ENCODE measurements at regions not wholly inside any gene's neighbourhood (a gene's known extent, or its start where the extent isn't known, plus 50 kb on each side); places are given as distances from the start of the nearest gene placed in this dataset.

DNA sequence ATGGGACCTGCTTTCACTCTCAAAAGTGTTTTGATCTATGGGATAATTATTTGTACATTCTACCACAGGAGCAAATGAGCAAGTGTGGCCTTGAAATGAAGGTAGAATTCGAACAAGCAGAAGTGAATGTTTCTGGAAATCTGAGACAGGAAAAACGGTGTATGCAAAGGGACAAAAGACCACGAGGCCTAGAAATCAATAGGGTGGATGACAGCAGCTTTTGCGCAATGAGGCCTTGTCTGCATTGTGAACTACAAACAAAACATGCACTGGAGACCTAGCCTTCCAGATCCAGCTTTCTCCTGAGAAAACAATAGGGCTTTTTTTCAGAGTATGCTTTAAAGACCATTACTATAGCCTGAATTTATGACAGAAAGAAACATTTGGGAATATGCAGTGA lies 1137.0 kb downstream of the ROBO2 start:
- no peak overlapping the region for H2AFZ ChIP-seq (ENCODE audit: low read length)
- BruUV-seq (replicated peaks): no TSS peak
- WGBS (ENCODE audit: low lambda C conversion rate): 3% methylated on average over 4 of the region's 4 CpGs
- CTCF ChIA-PET (ENCODE audit: low intra/inter-chr PET ratio, low total read pairs): no interaction called here
- H3K4me2 ChIP-seq (ENCODE audit: low read depth, low read length): no peak overlapping the region
- ATAC-seq: peak; percentile 97
- H3K79me2 ChIP-seq (ENCODE audit: insufficient read depth, low read length): no peaks in the 10 kb centered on the region
- H3K27me3 ChIP-seq (ENCODE audit: control insufficient read depth in 1 of 2, insufficient read depth in 2 of 2, low read length in 2 of 2): no peaks in the 10 kb centered on the region
- peak; percentile 52 for DNase-seq (ENCODE audit: low spot score)
- H3K4me1 ChIP-seq (ENCODE audit: insufficient read depth, low read length): peaks cover 12% of the 10 kb centered on the region
- H3K9ac ChIP-seq (ENCODE audit: insufficient read depth, low read depth, low read length): no peak overlapping the region
- POLR2A ChIA-PET: no interaction called here
- no peaks in the 10 kb centered on the region for H3K9me3 ChIP-seq (ENCODE audit: low read length)
- no peak overlapping the region for H3K4me3 ChIP-seq (replicated peaks in 1 of 3; ENCODE audit: insufficient read depth in 1 of 3, low read depth in 2 of 3, low read length in 3 of 3)
- no peak overlapping the region for H3K27ac ChIP-seq (ENCODE audit: extremely low read length, insufficient read depth, low read length)
- peak; percentile 56 for FAIRE-seq
- H4K20me1 ChIP-seq (ENCODE audit: insufficient read depth, low read length): no peaks in the 10 kb centered on the region
- intact Hi-C loops (cut with micrococcal nuclease; ENCODE audit: unreplicated experiment) (no loop called here), in situ Hi-C loops (cut with HindIII; ENCODE audit: extremely low pct_ligation_motif_present, low pct_unique_long_range_greater_than_20kb) (no loop called here)
- H3K36me3 ChIP-seq (replicated peaks in 1 of 2; ENCODE audit: control insufficient read depth in 1 of 2, insufficient read depth in 2 of 2, low read length in 2 of 2): no peaks in the 10 kb centered on the region
- TF ChIP-seq ZSCAN25 (CRISPR knock-in tag; IDR thresholded peaks at IDR 0.05) (no peak), ZNF12 (CRISPR knock-in tag; IDR thresholded peaks at IDR 0.05) (peak; percentile 33; the same call in 1 of the 2 replicates), FOXP4 (CRISPR knock-in tag; IDR thresholded peaks at IDR 0.05) (peak; percentile 72), CBX1 (IDR thresholded peaks at IDR 0.05; ENCODE audit: low read depth) (no peak), HCFC1 (IDR thresholded peaks at IDR 0.05; ENCODE audit: low read depth, low read length) (no peak), ELF3 (CRISPR knock-in tag; IDR thresholded peaks at IDR 0.05) (peak; percentile 62), ZNF430 (CRISPR knock-in tag; IDR thresholded peaks at IDR 0.05) (no peak), THAP11 (CRISPR knock-in tag; IDR thresholded peaks at IDR 0.05) (peak; percentile 62), ZNF781 (CRISPR knock-in tag; IDR thresholded peaks at IDR 0.05; ENCODE audit: borderline replicate concordance, not compliant biosample characterization) (no peak), FOXA1 (IDR thresholded peaks at IDR 0.05) (no peak), FOXA1 (CRISPR knock-in tag; IDR thresholded peaks at IDR 0.05) (peak; percentile 54; the same call in 1 of the 2 replicates), ZBTB7A (CRISPR knock-in tag; IDR thresholded peaks at IDR 0.05) (no peak), SOX6 (IDR thresholded peaks at IDR 0.05) (no peak), SOX6 (CRISPR knock-in tag; IDR thresholded peaks at IDR 0.05) (peak; percentile 99), FOXP1 (IDR thresholded peaks at IDR 0.05) (no peak), FOXP1 (CRISPR knock-in tag; IDR thresholded peaks at IDR 0.05) (peak; percentile 82), ZNF678 (CRISPR knock-in tag; IDR thresholded peaks at IDR 0.05) (no peak), EP300 (IDR thresholded peaks at IDR 0.05; ENCODE audit: low read depth in 2 of 2, low read length in 2 of 2) (peak in 1 of 2 experiments; percentile 55; a peak in 1 of 4 replicates), EP300 (CRISPR knock-in tag; IDR thresholded peaks at IDR 0.05; ENCODE audit: borderline replicate concordance) (no peak), SYNCRIP (IDR thresholded peaks at IDR 0.05; ENCODE audit: insufficient read depth, low read depth, low read length) (no peak), EZH2 (conservative IDR thresholded peaks at IDR 0.05; ENCODE audit: low read depth, low read length) (no peak), THRA (CRISPR knock-in tag; IDR thresholded peaks at IDR 0.05; ENCODE audit: borderline replicate concordance) (0 out of 2 replicates have a peak, but pooled peaks have one; percentile 36), KLF13 (CRISPR knock-in tag; IDR thresholded peaks at IDR 0.05) (no peak), MATR3 (CRISPR knock-in tag; IDR thresholded peaks at IDR 0.05) (no peak), POGZ (CRISPR knock-in tag; IDR thresholded peaks at IDR 0.05) (peak; percentile 90), TCF7 (IDR thresholded peaks at IDR 0.05; ENCODE audit: low read depth) (peak; percentile 43)
- TF ChIP-seq, protein P1, sequence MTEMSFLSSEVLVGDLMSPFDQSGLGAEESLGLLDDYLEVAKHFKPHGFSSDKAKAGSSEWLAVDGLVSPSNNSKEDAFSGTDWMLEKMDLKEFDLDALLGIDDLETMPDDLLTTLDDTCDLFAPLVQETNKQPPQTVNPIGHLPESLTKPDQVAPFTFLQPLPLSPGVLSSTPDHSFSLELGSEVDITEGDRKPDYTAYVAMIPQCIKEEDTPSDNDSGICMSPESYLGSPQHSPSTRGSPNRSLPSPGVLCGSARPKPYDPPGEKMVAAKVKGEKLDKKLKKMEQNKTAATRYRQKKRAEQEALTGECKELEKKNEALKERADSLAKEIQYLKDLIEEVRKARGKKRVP (CRISPR knock-in tag; IDR thresholded peaks at IDR 0.05): no peak
